SK-N-MC (cell line): ENCODE measurements at regions not wholly inside any gene's neighbourhood (a gene's known extent, or its start where the extent isn't known, plus 50 kb on each side); places are given as distances from the start of the nearest gene placed in this dataset.

ENCODE experiments used
- EZH2 ChIP-seq: fragments of 200-600 bp; sonication (generic); IDR thresholded peaks from one replicate; pipeline ENCODE4 v1.6.1; 2017; ENCODE audit warnings: antibody characterized with exemption
- FOXP2 ChIP-seq: optimal IDR thresholded peaks from 2 replicates; pipeline ENCODE3; 2011; ENCODE audit warnings: mild to moderate bottlenecking, moderate library complexity; ENCODE audit not compliant: insufficient read depth; ENCODE audit errors: extremely low read length, control extremely low read depth
- POLR2AphosphoS5 ChIP-seq: IDR thresholded peaks from 2 replicates; pipeline ENCODE4 v1.6.1; 2012; ENCODE audit warnings: mild to moderate bottlenecking, low read depth, low read length, borderline replicate concordance

GRCh38 chr4:122045533-122045932, 93.7 kb upstream of the TRPC3 start:
- no peak for TF ChIP-seq EZH2
- peak; percentile 65; the same call in 1 of the 2 replicates for TF ChIP-seq POLR2AphosphoS5
- peak; percentile 65 for TF ChIP-seq FOXP2
